IMR-90 (cell line): ENCODE measurements at regions not wholly inside any gene's neighbourhood (a gene's known extent, or its start where the extent isn't known, plus 50 kb on each side); places are given as distances from the start of the nearest gene placed in this dataset.

Experiments
- ATAC-seq: fragments of 200-7000 bp; cut with Tn5 transposase; 2 replicates; pipeline ENCODE4 v1.9.1; 2020; ENCODE audit warnings: low read depth, mild to moderate bottlenecking, moderate library complexity
- BruUV-seq: library from RNA; stranded (reverse); fragments of 400-500 nt; replicated peaks from 2 replicates; lab custom pipeline; 2021; lab: Mats Ljungman, UMichigan
- CTCF ChIA-PET: fragments of 300-600 bp; formaldehyde crosslinking; extraction: SDS; loops from one replicate; lab custom pipeline; 2021; ENCODE audit warnings: antibody characterized with exemption; lab: Yijun Ruan, JAX
- POLR2A ChIA-PET: fragments of 300-600 bp; sonication (Branson Sonifier 250); formaldehyde crosslinking; loops from one replicate; lab custom pipeline; 2022; ENCODE audit warnings: antibody characterized with exemption; ENCODE audit not compliant: unreplicated experiment; lab: Charles Lee
- DNase-seq: peaks from one replicate; pipeline ENCODE4 v3.0.0; 2013
- H2AFZ ChIP-seq: replicated peaks from 2 replicates; pipeline ENCODE3; 2013; ENCODE audit warnings: low read length, mild to moderate bottlenecking; ENCODE audit not compliant: poor library complexity
- H2AK5ac ChIP-seq: 2 replicates; pipeline ENCODE4 v1.6.1; 2013; ENCODE audit warnings: low read depth, low read length, inconsistent platforms
- H2AK9ac ChIP-seq: replicated peaks from 2 replicates; pipeline ENCODE3; 2013; ENCODE audit warnings: mild to moderate bottlenecking, low read depth, low read length, moderate library complexity; ENCODE audit not compliant: poor library complexity
- H2BK120ac ChIP-seq: 2 replicates; pipeline ENCODE4 v1.6.1; 2013; ENCODE audit warnings: low read depth, low read length, inconsistent platforms
- H2BK15ac ChIP-seq: 3 replicates; pipeline ENCODE4 v1.6.1; 2013; ENCODE audit warnings: low read depth, low read length, inconsistent platforms
- H2BK20ac ChIP-seq: 2 replicates; pipeline ENCODE4 v1.6.1; 2013; ENCODE audit warnings: low read depth, mild to moderate bottlenecking, inconsistent platforms, low read length, moderate library complexity
- H2BK5ac ChIP-seq: 2 replicates; pipeline ENCODE4 v1.6.1; 2013; ENCODE audit warnings: mild to moderate bottlenecking, low read depth, low read length, inconsistent platforms; ENCODE audit not compliant: poor library complexity, severe bottlenecking
- H3K14ac ChIP-seq: replicated peaks from 2 replicates; pipeline ENCODE4 v1.6.1; 2013; ENCODE audit warnings: low read depth, low read length, inconsistent platforms
- H3K18ac ChIP-seq: 2 replicates; pipeline ENCODE4 v1.6.1; 2013; ENCODE audit warnings: low read depth, low read length, control low read depth
- H3K23ac ChIP-seq: 2 replicates; pipeline ENCODE4 v1.6.1; 2013; ENCODE audit warnings: low read depth, low read length, inconsistent platforms
- H3K27ac ChIP-seq: 2 replicates; pipeline ENCODE4 v1.5.1; 2013; ENCODE audit warnings: mild to moderate bottlenecking, control low read depth, low read length; ENCODE audit not compliant: insufficient read depth
- H3K27me3 ChIP-seq: 2 replicates; pipeline ENCODE4 v1.6.1; 2013; ENCODE audit warnings: low read length; ENCODE audit not compliant: control insufficient read depth, insufficient read depth
- H3K36me3 ChIP-seq: 2 replicates; pipeline ENCODE4 v1.6.1; 2013; ENCODE audit warnings: low read length, mixed read lengths; ENCODE audit not compliant: control insufficient read depth, insufficient read depth
- H3K4ac ChIP-seq: 2 replicates; pipeline ENCODE4 v1.6.1; 2013; ENCODE audit warnings: low read depth, low read length, inconsistent platforms
- H3K4me1 ChIP-seq: 2 replicates; pipeline ENCODE4 v1.6.1; 2013; ENCODE audit warnings: low read length, mixed read lengths; ENCODE audit not compliant: control insufficient read depth, insufficient read depth
- H3K4me2 ChIP-seq: 2 replicates; pipeline ENCODE4 v1.6.1; 2013; ENCODE audit warnings: low read depth, mild to moderate bottlenecking, control low read depth, low read length, moderate library complexity
- H3K4me3 ChIP-seq: 2 replicates; pipeline ENCODE4 v1.5.1; 2013; ENCODE audit warnings: low read depth, mild to moderate bottlenecking, control low read depth, low read length, moderate library complexity; ENCODE audit not compliant: insufficient read depth
- H3K56ac ChIP-seq: 2 replicates; pipeline ENCODE4 v1.6.1; 2013; ENCODE audit warnings: low read length, inconsistent platforms; ENCODE audit not compliant: insufficient read depth; ENCODE audit errors: extremely low read depth
- H3K79me1 ChIP-seq, 2 experiments: 2 replicates each; pipeline ENCODE4 v1.6.1; 2013; ENCODE audit warnings: low read length in 2 of 2, inconsistent platforms in 1 of 2, low read depth in 1 of 2
- H3K9ac ChIP-seq: 2 replicates; pipeline ENCODE4 v1.6.1; 2013; ENCODE audit warnings: low read depth, low read length, control low read depth
- H3K9me1 ChIP-seq: 2 replicates; pipeline ENCODE4 v1.6.1; 2013; ENCODE audit warnings: low read length, inconsistent platforms; ENCODE audit not compliant: insufficient read depth
- H3K9me3 ChIP-seq: 2 replicates; pipeline ENCODE4 v1.6.1; 2013; ENCODE audit warnings: low read length; ENCODE audit not compliant: control insufficient read depth, insufficient read depth
- H4K20me1 ChIP-seq: 2 replicates; pipeline ENCODE4 v1.6.1; 2013; ENCODE audit warnings: low read length, inconsistent platforms; ENCODE audit not compliant: insufficient read depth
- H4K5ac ChIP-seq: 2 replicates; pipeline ENCODE4 v1.6.1; 2013; ENCODE audit warnings: mild to moderate bottlenecking, low read depth, low read length, control low read depth
- H4K8ac ChIP-seq, 2 experiments: 2 replicates each; pipeline ENCODE4 v1.6.1; 2013; ENCODE audit warnings: low read depth in 2 of 2, low read length in 2 of 2, control low read depth in 1 of 2, inconsistent platforms in 1 of 2
- H4K91ac ChIP-seq: 2 replicates; pipeline ENCODE4 v1.6.1; 2013; ENCODE audit warnings: low read depth, low read length, inconsistent platforms; ENCODE audit not compliant: insufficient read depth
- BHLHE40 ChIP-seq: fragments of 150-350 bp; IDR thresholded peaks from 2 replicates; pipeline ENCODE4 v1.6.1; 2016; ENCODE audit warnings: mild to moderate bottlenecking, low read depth, low read length
- CEBPB ChIP-seq: IDR thresholded peaks from 2 replicates; pipeline ENCODE4 v1.6.1; 2012; ENCODE audit warnings: low read depth, low read length, improper control_type of control experiment
- CHD1 ChIP-seq: IDR thresholded peaks from 2 replicates; pipeline ENCODE4 v1.6.1; 2012; ENCODE audit warnings: low read depth, low read length, improper control_type of control experiment
- CTCF ChIP-seq: conservative IDR thresholded peaks from 2 replicates; pipeline ENCODE4 v1.5.1; 2012; ENCODE audit warnings: mild to moderate bottlenecking, low read depth, low read length, improper control_type of control experiment
- FOS ChIP-seq: fragments of 150-350 bp; IDR thresholded peaks from 2 replicates; pipeline ENCODE4 v1.6.1; 2016; ENCODE audit warnings: low read depth, low read length
- MAFK ChIP-seq: IDR thresholded peaks from 2 replicates; pipeline ENCODE4 v1.6.1; 2012; ENCODE audit warnings: low read depth, low read length, improper control_type of control experiment
- MAZ ChIP-seq: IDR thresholded peaks from 2 replicates; pipeline ENCODE4 v1.6.1; 2012; ENCODE audit warnings: low read depth, mild to moderate bottlenecking, low read length, improper control_type of control experiment, moderate library complexity, borderline replicate concordance
- NFE2L2 ChIP-seq: fragments of 150-350 bp; IDR thresholded peaks from 2 replicates; pipeline ENCODE4 v1.6.1; 2016; ENCODE audit warnings: low read depth, mild to moderate bottlenecking, low read length
- RAD21 ChIP-seq: IDR thresholded peaks from 2 replicates; pipeline ENCODE4 v1.6.1; 2012; ENCODE audit warnings: low read length, improper control_type of control experiment
- RCOR1 ChIP-seq: IDR thresholded peaks from 2 replicates; pipeline ENCODE4 v1.6.1; 2012; ENCODE audit warnings: mild to moderate bottlenecking, low read length, improper control_type of control experiment; ENCODE audit not compliant: insufficient replicate concordance
- RFX5 ChIP-seq: IDR thresholded peaks from 2 replicates; pipeline ENCODE4 v1.8.0; 2012; ENCODE audit warnings: low read depth, mild to moderate bottlenecking, low read length, moderate library complexity
- SMC3 ChIP-seq: fragments of 150-350 bp; IDR thresholded peaks from 2 replicates; pipeline ENCODE4 v1.6.1; 2016; ENCODE audit warnings: low read depth, mild to moderate bottlenecking, antibody characterized with exemption, low read length, moderate library complexity
- USF2 ChIP-seq: fragments of 150-350 bp; IDR thresholded peaks from 2 replicates; pipeline ENCODE4 v1.6.1; 2017; ENCODE audit warnings: mild to moderate bottlenecking, antibody characterized with exemption, low read length, low read depth
- WGBS, 2 experiments: methylation state at CpG; one replicate each; pipeline versions ENCODE4 v1.1.5 to v1.1.7; 2013; ENCODE audit warnings: missing lambda C conversion rate in 2 of 2; ENCODE audit not compliant: insufficient read length in 1 of 2; ENCODE audit errors: extremely low coverage in 2 of 2; 5-methylcytosine and 5-hydroxymethylcytosine counted together
- dilution Hi-C: fragments of 300-500 bp; cut with HindIII; formaldehyde crosslinking; loops from one replicate; pipeline ENCODE4 v1.14.3; 2018; ENCODE audit warnings: low sequenced_read_pairs; ENCODE audit not compliant: unreplicated experiment
- in situ Hi-C: fragments of 300-500 bp; cut with MboI; formaldehyde crosslinking; loops from 3 replicates; pipeline ENCODE4 v1.14.3; 2019; ENCODE audit warnings: low sequenced_read_pairs, inconsistent platforms, mixed read lengths
- intact Hi-C: fragments of 100-400 bp; cut with micrococcal nuclease; formaldehyde crosslinking; loops from 2 replicates; pipeline ENCODE4 v1.10.0; 2022
- TF ChIP-seq, protein P1 (sequence below): fragments of 150-350 bp; IDR thresholded peaks from 2 replicates; pipeline ENCODE4 v1.6.1; 2016; ENCODE audit warnings: low read depth, mild to moderate bottlenecking, low read length, moderate library complexity, borderline replicate concordance

DNA sequence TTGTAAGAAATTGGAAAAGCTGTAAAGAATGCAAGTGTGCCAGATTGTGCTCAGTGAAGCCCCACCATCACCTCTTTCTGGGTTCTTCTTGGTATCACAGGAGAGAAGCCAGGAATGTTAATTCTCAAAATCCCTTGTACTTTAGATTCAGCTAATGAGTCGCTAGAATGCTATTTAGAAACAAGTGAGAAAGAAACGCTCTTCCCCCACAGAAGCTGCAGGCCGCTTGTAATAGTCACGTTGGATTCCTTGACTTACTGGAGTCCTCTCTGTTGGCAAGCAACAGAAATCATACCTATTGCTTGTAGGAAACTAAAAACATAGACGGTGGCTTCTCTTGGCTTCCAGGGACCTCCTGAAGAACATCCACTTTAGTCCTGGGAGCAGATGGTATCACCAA is 375.6 kb upstream of the LRATD1 start:
- dilution Hi-C loops (no loop called here), in situ Hi-C loops (no loop called here), intact Hi-C loops (no loop called here)
- CTCF ChIA-PET: no interaction called here
- Histone ChIP-seq H3K4me1 (no peaks in the 10 kb centered on the region), H2AFZ (no peak overlapping the region), H3K27ac (no peak overlapping the region), H2BK5ac (no peak overlapping the region), H4K5ac (no peak overlapping the region), H3K14ac (no peak overlapping the region), H3K4ac (no peak overlapping the region), H3K9me3 (peaks cover 9% of the 10 kb centered on the region; the same call in 1 of the 2 replicates), H3K27me3 (no peaks in the 10 kb centered on the region), H3K36me3 (no peaks in the 10 kb centered on the region), H3K4me2 (no peak overlapping the region), H2BK20ac (no peak overlapping the region), H3K23ac (no peak overlapping the region), H3K4me3 (no peak overlapping the region), H4K20me1 (no peaks in the 10 kb centered on the region), H3K79me1 (no peaks in the 10 kb centered on the region), H3K9ac (no peak overlapping the region), H2BK15ac (no peak overlapping the region), H4K8ac (no peak overlapping the region), H2AK5ac (no peak overlapping the region), H2AK9ac (no peak overlapping the region), H3K56ac (no peak overlapping the region), H3K9me1 (no peaks in the 10 kb centered on the region), H3K18ac (no peak overlapping the region), H4K91ac (no peak overlapping the region), H2BK120ac (no peak overlapping the region)
- DNase-seq (no peak), ATAC-seq (no peak)
- TF ChIP-seq CHD1 (no peak), SMC3 (no peak), NFE2L2 (no peak), FOS (no peak), CTCF (no peak), RCOR1 (no peak), BHLHE40 (no peak), RFX5 (no peak), USF2 (no peak), MAZ (no peak), CEBPB (no peak), RAD21 (no peak), MAFK (no peak)
- TF ChIP-seq, protein P1, sequence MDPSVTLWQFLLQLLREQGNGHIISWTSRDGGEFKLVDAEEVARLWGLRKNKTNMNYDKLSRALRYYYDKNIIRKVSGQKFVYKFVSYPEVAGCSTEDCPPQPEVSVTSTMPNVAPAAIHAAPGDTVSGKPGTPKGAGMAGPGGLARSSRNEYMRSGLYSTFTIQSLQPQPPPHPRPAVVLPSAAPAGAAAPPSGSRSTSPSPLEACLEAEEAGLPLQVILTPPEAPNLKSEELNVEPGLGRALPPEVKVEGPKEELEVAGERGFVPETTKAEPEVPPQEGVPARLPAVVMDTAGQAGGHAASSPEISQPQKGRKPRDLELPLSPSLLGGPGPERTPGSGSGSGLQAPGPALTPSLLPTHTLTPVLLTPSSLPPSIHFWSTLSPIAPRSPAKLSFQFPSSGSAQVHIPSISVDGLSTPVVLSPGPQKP: no peak
- BruUV-seq: no TSS peak
- 100% methylated on average over 1 of the region's 5 CpGs; no CpG with 5 or more reads in 1 of the 2 experiments for WGBS, 2 experiments
- POLR2A ChIA-PET: no interaction called here
